GM19043 (cell line): ENCODE measurements at regions not wholly inside any gene's neighbourhood (a gene's known extent, or its start where the extent isn't known, plus 50 kb on each side); places are given as distances from the start of the nearest gene placed in this dataset.

ENCODE experiments used
- ATAC-seq: cut with Tn5 transposase; IDR thresholded peaks from one replicate; pipeline ENCODE4 v1.9.1; 2021; ENCODE audit warnings: low read depth; ENCODE audit not compliant: unreplicated experiment

DNA sequence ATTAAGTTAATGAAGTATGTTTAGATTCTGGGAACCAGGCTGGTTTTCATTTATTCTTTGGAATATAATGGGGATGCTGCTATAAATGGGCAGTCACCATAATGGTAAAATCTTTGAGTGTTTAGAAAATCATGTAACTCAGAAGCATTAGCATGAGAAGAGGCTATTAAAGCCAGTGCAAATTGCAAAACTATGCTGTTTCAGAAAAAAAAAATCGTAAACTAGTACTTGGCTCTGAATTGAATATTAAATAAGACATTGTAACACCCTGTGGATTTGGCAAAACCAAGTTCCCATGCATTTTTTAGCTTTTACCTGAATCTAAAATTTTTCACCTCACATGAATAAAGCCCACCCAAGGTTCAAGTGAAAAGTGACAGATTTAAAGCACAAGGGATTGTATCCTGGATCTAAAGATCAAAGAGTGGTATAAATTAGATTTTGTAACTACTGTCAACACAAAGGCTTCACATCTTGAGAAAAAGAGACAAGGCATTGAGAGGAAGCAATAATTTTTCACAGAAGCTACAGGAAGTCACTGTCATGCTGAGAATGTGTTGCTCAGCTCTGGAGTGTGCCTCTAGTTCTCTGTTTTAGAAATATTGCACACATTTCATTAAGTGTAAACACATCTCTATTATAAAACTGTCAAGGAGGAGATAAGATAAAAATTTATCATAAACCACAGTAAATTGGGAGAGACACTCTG, 142.2 kb downstream of the ABCA8 start:
- ATAC-seq: no peak

DNA sequence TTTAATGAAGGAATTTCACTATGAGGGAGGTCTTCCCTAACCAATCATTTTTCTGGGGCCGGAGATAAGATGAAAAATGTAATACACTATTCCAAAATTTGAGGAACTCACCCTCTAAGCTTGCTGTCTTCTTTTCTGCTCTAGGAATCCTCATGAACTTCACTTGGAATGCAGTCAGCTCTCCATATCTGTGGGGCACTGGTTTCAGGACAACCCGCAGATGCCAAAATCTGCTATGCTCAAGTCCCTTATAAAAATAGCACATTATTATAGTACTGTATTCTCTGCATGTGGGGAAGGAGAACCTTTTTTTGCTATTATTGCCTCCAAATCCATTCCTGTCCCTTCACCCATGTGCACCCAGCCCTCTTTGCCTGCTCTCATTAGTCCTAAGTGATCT, 146.0 kb downstream of the ABCA8 start:
- ATAC-seq: no peak

DNA sequence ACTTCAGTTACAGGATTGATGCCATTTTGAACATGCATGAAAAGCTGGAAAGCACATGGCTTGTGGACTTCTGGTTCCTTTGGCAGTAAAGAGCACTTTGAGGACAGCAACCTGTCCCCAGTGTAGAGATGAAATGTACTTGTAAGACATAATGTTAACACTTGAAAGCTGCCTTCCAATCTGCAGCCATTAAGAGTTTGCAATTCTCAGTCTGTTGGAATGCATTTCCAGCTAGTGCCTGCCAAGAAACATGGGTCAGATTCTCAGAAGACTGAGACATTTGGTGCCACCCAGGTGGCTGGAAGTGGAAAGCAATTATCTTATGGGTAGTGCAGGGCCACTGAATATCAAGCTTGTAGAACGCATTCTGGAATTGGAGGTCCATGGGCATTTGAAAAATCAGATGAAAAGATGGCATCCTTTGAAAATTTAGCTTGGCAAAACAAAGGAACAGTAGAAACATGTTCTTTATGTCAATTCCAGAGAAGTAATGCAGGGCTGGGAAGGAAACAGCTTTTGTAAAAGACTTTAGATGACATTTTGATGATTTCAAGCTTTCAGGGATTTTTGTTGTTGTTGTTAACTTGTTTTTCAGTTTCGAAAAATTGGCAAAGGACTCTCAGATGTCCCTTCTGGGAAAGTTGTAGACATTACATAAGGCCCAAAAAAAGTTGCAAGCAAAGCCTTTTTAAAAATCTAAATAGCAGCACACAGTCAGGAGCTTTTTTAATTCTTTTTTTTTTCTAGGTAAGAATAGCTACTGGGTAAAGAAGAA, 147.0 kb downstream of the ABCA8 start:
- no peak for ATAC-seq

DNA sequence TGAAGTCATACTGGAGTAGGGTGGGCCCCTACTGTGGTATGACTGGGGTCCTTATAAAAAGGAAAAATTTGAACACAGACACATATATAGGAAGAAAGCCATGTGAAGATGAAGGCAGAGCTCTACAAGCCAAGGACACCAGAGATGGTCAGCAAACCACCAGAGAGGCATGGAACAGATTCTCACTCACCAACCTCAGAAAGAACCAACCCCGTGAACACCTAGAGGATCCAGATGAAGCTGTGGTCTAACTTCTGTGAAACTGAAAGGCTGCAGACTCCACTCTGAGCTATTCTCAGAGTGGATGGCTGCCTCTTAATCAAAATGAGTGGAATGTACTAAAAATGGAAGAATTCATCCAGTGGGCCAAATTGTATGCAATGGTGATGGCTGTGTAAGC, 149.6 kb downstream of the ABCA8 start:
- ATAC-seq: no peak

DNA sequence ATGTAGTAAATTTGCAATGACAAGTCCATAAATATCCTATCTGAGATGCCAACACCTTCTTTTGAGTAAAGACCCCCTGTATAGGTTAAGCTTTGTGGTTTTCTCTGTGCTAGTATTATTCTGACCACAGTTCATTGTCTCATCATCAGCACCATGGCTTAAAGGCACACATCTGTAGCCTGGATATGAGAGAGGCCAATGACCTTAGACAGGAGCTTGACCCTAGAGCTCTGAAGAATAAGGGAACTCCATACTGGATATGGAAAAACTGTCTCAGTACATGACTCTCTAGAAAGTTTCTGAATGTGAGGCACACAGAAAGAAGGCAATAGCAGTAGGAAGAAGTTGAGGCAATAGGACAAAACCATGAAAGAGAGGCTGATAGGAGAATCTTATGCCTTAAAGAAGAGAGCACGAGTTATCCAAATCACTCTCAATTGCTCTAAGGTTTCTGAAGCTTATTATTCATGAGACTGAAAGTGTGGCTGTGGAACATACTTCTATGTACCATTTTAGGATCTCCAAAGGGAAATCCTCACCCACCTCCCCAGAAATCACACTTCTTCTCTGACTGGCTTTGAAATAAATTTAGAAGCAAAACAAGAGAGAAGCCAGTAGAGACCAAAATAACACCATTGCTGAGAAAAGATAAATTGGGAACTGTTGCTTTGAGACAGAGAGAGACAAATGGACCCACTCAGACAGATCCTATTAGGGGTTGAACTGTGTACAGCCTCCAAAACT, 150.2 kb downstream of the ABCA8 start:
- ATAC-seq: no peak

DNA sequence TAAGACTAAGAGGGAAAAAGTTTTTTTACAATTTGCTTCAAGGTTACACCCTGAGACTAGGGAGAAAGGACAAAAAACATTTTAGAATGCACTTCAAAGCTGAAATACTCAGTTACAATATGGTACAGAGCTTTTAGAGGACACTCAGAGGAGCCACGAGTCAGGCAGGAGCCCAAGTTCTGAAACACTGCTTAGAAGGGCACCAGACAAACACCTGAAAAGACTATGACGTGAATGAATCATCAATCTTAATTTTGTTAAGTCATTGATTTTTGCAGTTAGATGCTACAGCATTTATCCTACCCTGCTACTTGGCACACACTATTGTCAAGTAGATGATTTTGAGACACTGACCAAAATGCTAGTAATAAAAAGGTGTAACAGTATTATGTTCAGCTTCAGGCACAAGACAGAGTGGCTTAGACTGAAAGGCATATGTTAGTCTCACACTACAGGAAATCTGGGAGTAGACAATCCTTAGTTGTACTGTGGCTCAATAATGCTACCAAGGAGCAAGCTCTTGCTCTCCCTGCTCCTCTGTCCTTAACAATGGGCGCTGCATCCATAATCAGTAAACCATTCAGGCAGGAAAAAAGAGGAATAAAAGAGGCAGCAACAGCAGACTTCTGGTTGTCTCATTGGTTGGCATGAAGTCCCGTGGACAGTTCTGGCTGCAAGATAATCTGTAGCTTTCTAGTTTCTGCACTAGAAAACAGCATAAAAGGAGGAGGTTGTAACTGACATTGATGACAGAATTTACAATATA, 151.8 kb downstream of the ABCA8 start:
- no peak for ATAC-seq

DNA sequence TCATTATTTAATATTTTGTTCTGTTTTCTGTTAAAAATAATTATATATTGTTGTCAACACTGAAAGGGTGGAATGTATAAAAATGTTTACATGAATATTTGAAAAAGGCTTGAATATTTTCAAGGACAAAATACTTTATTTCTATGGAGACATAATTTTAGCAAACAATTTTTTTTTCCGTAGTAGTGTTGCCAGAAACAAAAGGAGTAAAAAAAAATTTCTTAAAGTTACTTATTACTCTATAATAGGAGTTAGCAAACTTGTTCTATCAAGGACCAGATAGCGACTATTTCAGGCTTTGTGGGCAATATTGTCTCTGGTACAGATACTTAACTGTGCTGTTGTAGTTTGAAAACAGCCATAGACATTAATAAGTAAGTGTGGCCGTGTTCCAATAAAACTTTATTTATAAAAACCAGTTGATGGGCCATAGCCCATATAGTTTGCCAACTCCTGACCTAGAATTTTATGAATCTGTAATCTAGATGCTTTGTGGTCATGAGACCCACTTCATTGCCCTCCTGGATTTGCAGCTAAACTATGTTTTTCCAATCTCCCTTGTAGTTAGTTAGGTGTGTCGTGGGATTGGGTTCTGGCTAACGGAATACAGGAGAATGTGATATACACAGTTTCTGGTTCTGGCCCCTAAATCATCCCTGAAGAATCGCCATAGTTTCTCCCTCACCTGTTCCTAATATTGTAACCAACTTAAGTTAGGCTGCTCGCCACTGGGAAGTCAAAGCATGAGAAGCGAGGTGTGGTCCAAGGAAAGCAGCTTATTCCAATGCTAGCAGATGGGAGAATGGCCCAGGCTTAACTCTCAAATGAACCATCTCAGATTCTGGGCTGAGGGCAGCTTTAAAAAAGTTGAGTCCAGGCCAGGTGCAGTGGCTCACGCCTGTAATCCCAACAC, 153.6 kb downstream of the ABCA8 start:
- ATAC-seq: no peak

DNA sequence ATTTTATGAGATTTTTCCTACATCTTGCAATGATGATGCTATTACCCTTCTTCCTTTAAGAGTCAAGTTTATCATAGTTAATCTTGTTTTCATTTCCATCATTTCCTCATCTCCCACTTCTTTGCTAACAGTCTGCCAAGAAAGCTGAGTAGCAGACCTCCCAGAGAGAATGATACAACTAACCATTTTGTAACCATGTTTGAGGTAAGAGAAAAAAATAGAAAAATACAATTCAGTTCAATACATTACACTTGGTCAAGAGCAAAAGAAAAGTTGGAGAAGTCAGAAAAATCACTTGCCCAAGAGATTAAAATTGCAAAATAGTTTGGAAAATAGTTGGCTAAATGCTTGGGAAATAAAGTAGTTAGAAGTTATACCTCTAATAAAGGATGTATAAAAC, 154.4 kb downstream of the ABCA8 start:
- ATAC-seq: no peak

DNA sequence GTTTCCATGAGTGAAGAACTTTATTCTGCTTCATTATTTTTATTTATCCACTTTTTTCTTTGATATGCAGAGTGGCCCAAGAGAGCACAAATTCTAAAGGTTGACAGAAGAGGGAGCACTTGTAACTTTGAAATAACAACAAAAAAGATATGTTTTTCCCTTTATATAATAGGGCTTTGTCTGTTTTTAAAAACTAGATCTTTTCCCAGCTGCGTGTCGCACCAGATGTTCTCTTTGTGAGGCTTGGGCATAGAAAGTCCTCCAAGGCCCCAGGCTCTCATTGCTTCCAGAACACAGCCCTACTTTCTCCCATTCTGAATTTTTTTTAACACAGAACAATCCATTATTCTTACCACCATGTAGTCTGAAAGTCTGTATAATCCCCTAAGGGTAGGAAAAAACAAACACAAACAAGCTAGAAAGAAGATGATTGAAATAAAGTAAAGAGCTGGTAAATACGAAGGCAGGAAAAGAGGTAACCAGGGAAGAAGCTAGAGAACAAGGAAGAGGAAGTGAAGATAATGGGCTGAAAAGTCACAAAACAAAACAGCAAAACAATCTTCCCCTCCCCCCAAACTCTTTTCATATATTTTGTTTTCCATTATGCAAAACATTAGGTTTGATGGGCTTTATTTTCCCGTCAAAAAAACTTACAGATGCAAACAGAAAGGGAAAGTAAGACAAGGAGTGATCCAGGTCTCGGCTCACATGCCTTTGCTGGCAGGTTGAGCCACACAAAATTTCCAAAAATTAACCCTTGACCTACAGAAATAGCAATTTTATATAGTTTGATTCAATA, 160.4 kb downstream of the ABCA8 start:
- ATAC-seq: peak; percentile 43

DNA sequence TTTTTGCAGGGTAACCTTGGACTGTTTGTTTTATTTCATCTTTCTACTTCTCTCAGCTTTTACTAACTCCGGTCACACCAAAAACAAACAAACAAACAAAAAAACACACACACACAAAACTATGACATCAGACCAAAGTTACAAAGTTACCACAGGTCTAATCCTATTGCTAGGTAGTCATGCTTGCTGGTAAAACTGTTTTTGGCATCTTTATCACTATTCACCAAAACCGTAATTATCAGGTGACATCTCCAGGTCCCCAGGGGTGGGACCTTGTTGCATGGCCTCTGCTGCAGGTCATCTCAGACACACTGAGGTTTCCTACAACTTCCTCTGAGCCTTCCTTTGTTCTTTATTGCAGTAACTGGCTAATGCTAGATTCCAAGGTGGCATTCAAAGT, 162.3 kb downstream of the ABCA8 start:
- ATAC-seq: no peak

DNA sequence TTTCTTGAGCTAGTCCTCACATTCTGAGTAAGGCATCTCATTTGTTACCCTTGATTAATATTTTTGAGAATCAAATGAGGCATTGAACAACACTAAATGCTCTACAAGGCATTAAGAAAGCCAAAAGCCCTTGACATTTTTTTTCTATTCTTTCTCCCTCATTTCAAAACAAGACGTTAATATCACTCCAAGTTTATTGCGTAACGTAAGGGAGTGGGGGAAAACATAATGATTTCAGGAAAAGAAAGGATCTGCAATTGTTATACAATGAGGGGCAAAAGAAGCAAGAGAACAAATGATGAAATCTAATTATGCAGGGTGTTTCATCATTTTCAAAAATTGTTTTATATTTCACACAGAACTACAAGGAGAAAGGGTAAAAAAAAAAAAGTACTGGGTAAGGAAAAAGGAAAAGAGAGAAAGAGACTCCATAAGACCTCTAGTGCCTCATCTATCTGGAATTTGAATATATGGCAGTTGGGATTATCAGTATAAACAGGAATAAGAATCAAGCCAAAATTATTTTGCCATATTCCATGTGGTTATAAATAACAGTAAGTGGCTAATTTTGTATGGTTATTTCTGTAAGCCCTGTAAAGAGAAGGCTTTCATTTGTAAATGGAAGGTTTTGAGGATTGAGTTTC, 163.0 kb downstream of the ABCA8 start:
- no peak for ATAC-seq

DNA sequence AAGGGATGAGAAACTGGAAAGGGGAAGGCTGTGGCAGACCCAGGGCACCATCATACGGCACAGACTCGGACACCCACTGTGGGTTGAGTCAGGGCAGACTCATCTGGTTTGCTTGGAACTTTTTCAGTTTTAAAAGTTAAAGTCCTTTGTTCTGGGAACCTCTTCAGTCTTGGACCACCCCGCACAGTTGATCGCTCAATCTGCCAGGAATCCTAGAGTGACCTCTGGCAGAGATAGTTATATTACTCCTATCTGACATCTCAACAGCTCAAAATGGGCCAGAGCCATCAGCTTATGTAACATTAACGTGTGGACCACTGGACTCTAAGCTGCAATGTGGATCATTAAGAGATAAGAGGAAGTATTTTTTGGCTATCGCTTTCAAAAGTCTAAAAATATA, 164.3 kb downstream of the ABCA8 start:
- no peak for ATAC-seq

DNA sequence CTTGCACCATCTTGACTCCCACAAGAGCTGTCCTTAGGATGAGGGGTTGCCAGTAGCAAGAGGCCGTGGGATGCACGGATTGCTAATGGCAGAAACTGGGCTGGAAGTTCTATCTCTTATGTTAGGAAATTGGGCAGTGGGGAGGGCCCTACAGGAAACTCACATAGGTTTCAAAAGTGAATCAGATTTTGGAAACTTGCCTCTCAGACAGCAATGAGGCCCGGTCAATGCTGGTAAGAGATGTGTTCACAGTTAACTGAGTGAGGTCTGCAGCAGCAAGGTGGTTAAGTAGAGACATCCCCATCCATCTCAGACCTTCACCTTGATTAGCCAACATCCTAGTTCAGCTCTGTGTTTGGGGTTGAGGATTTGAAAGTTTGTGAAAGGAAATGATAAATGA, 164.7 kb downstream of the ABCA8 start:
- no peak for ATAC-seq

DNA sequence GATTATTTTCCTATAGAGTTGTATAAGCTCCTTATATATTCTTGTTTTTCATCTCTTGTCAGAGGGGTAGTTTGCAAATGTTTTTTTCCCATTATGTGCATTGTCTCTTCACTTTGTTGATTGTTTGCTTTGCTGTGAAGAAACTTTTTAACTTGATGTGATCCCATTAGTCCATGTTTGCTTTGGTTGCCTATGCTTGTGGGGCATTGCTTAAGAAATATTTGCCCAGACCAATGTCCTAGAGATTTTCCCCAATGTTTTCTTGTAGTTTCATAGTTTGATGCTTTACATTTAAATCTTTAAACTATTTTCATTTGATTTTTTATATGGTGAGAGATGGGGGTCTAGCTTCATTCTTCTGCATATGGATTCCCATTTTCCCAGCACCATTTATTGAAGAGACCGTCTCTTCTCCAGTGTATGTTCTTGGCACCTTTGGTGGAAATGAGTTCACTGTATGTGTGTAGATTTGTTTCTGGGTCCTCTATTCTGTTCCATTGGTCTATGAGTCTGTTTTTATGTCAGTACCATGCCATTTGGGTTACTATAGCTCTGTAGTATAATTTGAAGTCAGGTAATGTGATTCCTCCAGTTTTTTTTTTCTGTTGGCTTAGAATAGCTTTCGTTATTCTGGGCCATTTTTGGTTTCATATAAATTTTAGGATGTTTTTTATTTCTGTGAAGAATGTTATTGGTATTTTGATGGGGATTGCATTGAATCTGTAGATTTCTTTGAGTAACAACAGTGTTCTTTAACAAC, 165.8 kb downstream of the ABCA8 start:
- ATAC-seq: no peak

DNA sequence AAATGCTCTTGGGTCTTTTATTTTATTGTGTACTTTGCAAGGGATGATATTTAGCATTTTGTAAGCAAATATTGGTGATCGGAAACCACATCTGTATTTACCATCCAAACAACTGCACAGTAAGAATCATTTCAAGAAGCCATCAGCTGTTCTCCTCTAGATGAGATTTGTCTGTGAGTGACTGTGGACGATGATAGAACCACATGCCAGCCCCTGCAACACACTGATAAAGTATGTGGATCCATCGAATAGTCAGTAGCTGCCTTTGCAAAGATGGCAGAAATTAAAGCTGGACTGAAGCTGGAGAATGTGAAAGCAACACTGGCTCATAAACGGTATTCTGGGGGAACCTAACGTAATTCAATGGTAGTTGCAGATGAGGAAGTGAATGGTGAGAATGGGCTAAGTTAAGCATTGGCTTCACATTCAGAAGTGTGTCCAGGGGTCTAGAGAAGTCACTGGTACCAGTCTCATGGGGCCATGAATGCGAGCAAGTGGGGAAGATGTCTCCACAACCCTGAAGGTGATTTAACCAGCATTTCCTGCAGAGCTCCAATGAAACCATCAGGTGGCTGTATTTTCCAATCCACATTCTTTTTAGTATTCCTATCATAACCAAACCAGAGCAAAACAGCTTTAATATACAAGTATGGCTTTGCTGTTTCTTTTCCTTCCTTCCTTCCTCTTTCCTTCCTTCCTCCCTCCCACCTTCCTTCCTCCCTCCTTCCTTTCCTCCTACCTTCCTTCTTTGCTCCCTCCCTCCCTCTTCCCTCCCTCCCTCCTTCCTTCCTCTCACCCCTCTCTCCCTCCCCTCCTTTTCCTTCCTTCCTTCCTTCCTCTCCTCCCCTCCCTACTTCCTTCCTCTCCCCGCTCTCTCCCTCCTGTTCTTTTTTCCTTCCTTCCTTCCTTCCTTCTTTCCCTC, 169.4 kb downstream of the ABCA8 start:
- ATAC-seq: no peak

DNA sequence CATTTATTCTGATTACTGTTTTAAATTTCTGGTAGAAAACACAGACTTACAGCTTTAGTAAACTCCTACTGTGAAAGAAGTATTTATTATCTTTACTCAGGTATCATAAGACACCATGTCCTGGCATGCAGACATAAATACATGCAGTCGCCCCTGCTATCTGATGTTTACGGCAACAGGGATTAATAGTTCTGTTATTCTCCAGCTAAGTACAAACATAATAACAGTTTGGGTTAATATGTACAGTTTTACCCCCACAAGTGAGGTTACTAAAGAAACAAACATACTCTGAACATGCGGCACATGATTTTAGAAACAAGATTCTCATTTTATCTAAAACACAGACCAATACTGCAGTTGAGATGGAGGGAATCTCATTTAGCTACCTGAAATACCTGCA, 170.8 kb downstream of the ABCA8 start:
- no peak for ATAC-seq

DNA sequence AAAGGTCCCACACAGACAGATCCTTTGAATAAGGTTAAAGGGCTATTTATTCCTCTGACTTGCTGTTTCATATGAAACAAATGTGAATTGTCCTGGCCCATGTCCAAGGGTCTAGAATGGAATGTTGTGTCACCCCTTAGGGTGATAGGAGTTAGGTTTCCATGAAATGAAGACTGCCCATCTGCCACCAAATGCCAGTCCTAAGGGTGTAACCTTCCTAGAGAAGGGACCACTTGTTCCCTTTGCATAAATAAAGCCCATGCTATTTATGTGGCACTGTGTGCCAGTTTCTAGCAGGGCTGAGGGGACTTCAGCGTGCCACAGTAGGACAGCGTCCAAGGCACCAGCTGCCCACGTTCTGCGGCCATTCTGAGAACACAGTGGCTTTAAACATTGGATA, 171.3 kb downstream of the ABCA8 start:
- no peak for ATAC-seq
